ENCODE measurements at regions not wholly inside any gene's neighbourhood (a gene's known extent, or its start where the extent isn't known, plus 50 kb on each side); places are given as distances from the start of the nearest gene placed in this dataset.

- no peak for DNase-seq (ENCODE audit: low read depth in 2 of 3, low spot score in 1 of 3)
Observed at GRCh38 chr2:143965493-143966164, 554.3 kb downstream of the ZEB2 start.

GRCh38 chr2:143964891-143965290 is 555.0 kb downstream of the ZEB2 start:
- no peak for DNase-seq (ENCODE audit: low read depth in 2 of 3, low spot score in 1 of 3)

- no peak for DNase-seq (ENCODE audit: low read depth in 2 of 3, low spot score in 1 of 3)
Observed at GRCh38 chr2:143960177-143960576, 559.7 kb downstream of the ZEB2 start.

- DNase-seq (ENCODE audit: low read depth in 2 of 3, low spot score in 1 of 3) = no peak
Observed at GRCh38 chr2:143957321-143957720, 562.6 kb downstream of the ZEB2 start.

- no peak for DNase-seq (ENCODE audit: low read depth in 2 of 3, low spot score in 1 of 3)
Observed at GRCh38 chr2:143955401-143956065, 564.4 kb downstream of the ZEB2 start.

- DNase-seq (ENCODE audit: low read depth in 2 of 3, low spot score in 1 of 3) = no peak
Observed at GRCh38 chr2:143954844-143955243, 565.1 kb downstream of the ZEB2 start.

GRCh38 chr2:143954186-143954585 is 565.7 kb downstream of the ZEB2 start:
- no peak for DNase-seq (ENCODE audit: low read depth in 2 of 3, low spot score in 1 of 3)

- no peak for DNase-seq (ENCODE audit: low read depth in 2 of 3, low spot score in 1 of 3)
Observed at GRCh38 chr2:143953451-143954030, 566.4 kb downstream of the ZEB2 start.

GRCh38 chr2:143952536-143952935 is 567.4 kb downstream of the ZEB2 start:
- no peak for DNase-seq (ENCODE audit: low read depth in 2 of 3, low spot score in 1 of 3)

GRCh38 chr2:143950704-143951103 is 569.2 kb downstream of the ZEB2 start:
- no peak for DNase-seq (ENCODE audit: low read depth in 2 of 3, low spot score in 1 of 3)

- DNase-seq (ENCODE audit: low read depth in 2 of 3, low spot score in 1 of 3) = no peak
Observed at GRCh38 chr2:143949121-143949848, 570.6 kb downstream of the ZEB2 start.

GRCh38 chr2:143948710-143949109 is 571.2 kb downstream of the ZEB2 start:
- DNase-seq (ENCODE audit: low read depth in 2 of 3, low spot score in 1 of 3) = no peak

GRCh38 chr2:143946436-143947391 is 573.2 kb downstream of the ZEB2 start:
- DNase-seq (ENCODE audit: low read depth in 2 of 3, low spot score in 1 of 3) = no peak

- no peak for DNase-seq (ENCODE audit: low read depth in 2 of 3, low spot score in 1 of 3)
Observed at GRCh38 chr2:143942486-143942885, 577.4 kb downstream of the ZEB2 start.

GRCh38 chr2:143940720-143941119 is 579.2 kb downstream of the ZEB2 start:
- no peak for DNase-seq (ENCODE audit: low read depth in 2 of 3, low spot score in 1 of 3)

- no peak for DNase-seq (ENCODE audit: low read depth in 2 of 3, low spot score in 1 of 3)
Observed at GRCh38 chr2:143939626-143940330, 580.1 kb downstream of the ZEB2 start.

- DNase-seq (ENCODE audit: low read depth in 2 of 3, low spot score in 1 of 3) = no peak
Observed at GRCh38 chr2:143937723-143938350, 582.1 kb downstream of the ZEB2 start.

- peak in 1 of 3 donors; percentile 29 for DNase-seq (ENCODE audit: low read depth in 2 of 3, low spot score in 1 of 3)
Observed at GRCh38 chr2:143936848-143937722, 582.8 kb downstream of the ZEB2 start.

- no peak for DNase-seq (ENCODE audit: low read depth in 2 of 3, low spot score in 1 of 3)
Observed at GRCh38 chr2:143936538-143936847, 583.4 kb downstream of the ZEB2 start.
